PC-3 (cell line): ENCODE measurements at regions not wholly inside any gene's neighbourhood (a gene's known extent, or its start where the extent isn't known, plus 50 kb on each side); places are given as distances from the start of the nearest gene placed in this dataset.
A peak's percentile ranks its signal among the peaks of the same experiment; 100 is the strongest.

ENCODE experiments used
- ATAC-seq: fragments of 200-7000 bp; cut with Tn5 transposase; 2 replicates; pipeline ENCODE4 v1.9.1; 2020; ENCODE audit warnings: mild to moderate bottlenecking, moderate library complexity
- BruUV-seq: library from RNA; stranded (reverse); fragments of 400-500 nt; replicated peaks from 2 replicates; lab custom pipeline; 2021; lab: Mats Ljungman, UMichigan
- CTCF ChIA-PET: fragments of 300-600 bp; sonication (Branson Sonifier 250); formaldehyde crosslinking; loops from one replicate; lab custom pipeline; 2022; ENCODE audit warnings: antibody characterized with exemption; lab: Charles Lee
- POLR2A ChIA-PET: fragments of 300-600 bp; sonication (Branson Sonifier 250); formaldehyde crosslinking; loops from one replicate; lab custom pipeline; 2022; ENCODE audit warnings: antibody characterized with exemption; ENCODE audit not compliant: unreplicated experiment; lab: Charles Lee
- DNase-seq: peaks from one replicate; pipeline ENCODE4 v3.0.0-alpha.2; 2015
- H2AFZ ChIP-seq: fragments of 300-600 bp; sonication (generic); 2 replicates; pipeline ENCODE4 v1.6.0; 2016; ENCODE audit warnings: antibody characterized with exemption, low read length
- H3F3A ChIP-seq: fragments of 300-600 bp; sonication (generic); one replicate; pipeline ENCODE4 v1.6.0; 2017; ENCODE audit warnings: antibody characterized with exemption, low read length, control low read depth, mild to moderate bottlenecking; ENCODE audit not compliant: unreplicated experiment
- H3K27ac ChIP-seq: fragments of 300-600 bp; sonication (generic); 2 replicates; pipeline ENCODE4 v1.5.1; 2016; ENCODE audit warnings: mild to moderate bottlenecking, low read length
- H3K27me3 ChIP-seq: fragments of 300-600 bp; sonication (generic); 2 replicates; pipeline ENCODE4 v1.6.1; 2016; ENCODE audit warnings: low read length, mixed read lengths
- H3K36me3 ChIP-seq: fragments of 300-600 bp; sonication (generic); 2 replicates; pipeline ENCODE4 v1.6.1; 2016; ENCODE audit warnings: low read depth, mixed run types, low read length, mixed read lengths
- H3K4me1 ChIP-seq: fragments of 300-600 bp; sonication (generic); 2 replicates; pipeline ENCODE4 v1.5.1; 2016; ENCODE audit warnings: low read length; ENCODE audit not compliant: insufficient read depth
- H3K4me2 ChIP-seq: fragments of 300-600 bp; sonication (generic); 2 replicates; pipeline ENCODE4 v1.6.0; 2016; ENCODE audit warnings: low read length
- H3K4me3 ChIP-seq: fragments of 300-600 bp; sonication (generic); 2 replicates; pipeline ENCODE4 v1.5.1; 2016; ENCODE audit warnings: mild to moderate bottlenecking, low read length, mixed read lengths
- H3K79me2 ChIP-seq: fragments of 300-600 bp; sonication (generic); 2 replicates; pipeline ENCODE4 v1.6.1; 2017; ENCODE audit warnings: low read length, mixed read lengths
- H3K9ac ChIP-seq: fragments of 300-600 bp; sonication (generic); 2 replicates; pipeline ENCODE4 v1.6.0; 2016; ENCODE audit warnings: mild to moderate bottlenecking, low read length
- H3K9me2 ChIP-seq: fragments of 300-600 bp; sonication (generic); replicated peaks from 2 replicates; pipeline ENCODE4 v1.6.1; 2016; ENCODE audit warnings: mixed run types, low read length, mixed read lengths
- H3K9me3 ChIP-seq: fragments of 300-600 bp; sonication (generic); 2 replicates; pipeline ENCODE4 v1.6.1; 2016; ENCODE audit warnings: low read length, mixed read lengths
- H4K20me1 ChIP-seq: fragments of 300-600 bp; sonication (generic); 2 replicates; pipeline ENCODE4 v1.6.1; 2016; ENCODE audit warnings: low read length, mixed read lengths
- CTCF ChIP-seq: fragments of 300-600 bp; sonication (generic); conservative IDR thresholded peaks from 2 replicates; pipeline ENCODE4 v1.5.1; 2017; ENCODE audit warnings: antibody characterized with exemption, low read depth, mild to moderate bottlenecking, low read length
- EZH2 ChIP-seq: fragments of 300-600 bp; sonication (generic); IDR thresholded peaks from one replicate; pipeline ENCODE4 v1.6.1; 2017; ENCODE audit warnings: antibody characterized with exemption, mild to moderate bottlenecking, low read length; ENCODE audit not compliant: unreplicated experiment
- EZH2phosphoT487 ChIP-seq: fragments of 300-600 bp; sonication (generic); IDR thresholded peaks from 2 replicates; pipeline ENCODE4 v1.6.1; 2018; ENCODE audit warnings: mild to moderate bottlenecking, antibody characterized with exemption, low read length, borderline replicate concordance
- intact Hi-C: fragments of 100-400 bp; cut with micrococcal nuclease; formaldehyde crosslinking; loops from 2 replicates; pipeline ENCODE4 v1.9.0; 2023

- TF ChIP-seq EZH2 (no peak), CTCF (no peak), EZH2phosphoT487 (no peak)
- no peaks in the 10 kb centered on the region for H3K9me2 ChIP-seq
- H3K27me3 ChIP-seq, result no peaks in the 10 kb centered on the region
- H3K4me3 ChIP-seq, result no peak overlapping the region
- no peak overlapping the region for H3K9ac ChIP-seq
- no peak overlapping the region for H2AFZ ChIP-seq
- H3K4me2 ChIP-seq, result no peak overlapping the region
- intact Hi-C loops, result no loop called here
- no peaks in the 10 kb centered on the region for H3K36me3 ChIP-seq
- no peak overlapping the region for H3K27ac ChIP-seq
- no peak for ATAC-seq
- H3F3A ChIP-seq, result no peaks in the 10 kb centered on the region
- ChIA-PET CTCF (no interaction called here), POLR2A (no interaction called here)
- no peaks in the 10 kb centered on the region for H3K79me2 ChIP-seq
- no peak for DNase-seq
- H3K4me1 ChIP-seq, result peaks cover 14% of the 10 kb centered on the region
- no peaks in the 10 kb centered on the region for H4K20me1 ChIP-seq
- no TSS peak for BruUV-seq
- H3K9me3 ChIP-seq, result no peaks in the 10 kb centered on the region
Observed at GRCh38 chr5:17690473-17690872, 56.2 kb downstream of the TAF11L14 start.

GRCh38 chr5:17691762-17692161 is 57.5 kb downstream of the TAF11L14 start:
- ATAC-seq, result no peak
- no peak overlapping the region for H2AFZ ChIP-seq
- DNase-seq, result no peak
- no peak for TF ChIP-seq EZH2phosphoT487
- no peak for TF ChIP-seq CTCF
- TF ChIP-seq EZH2, result no peak
- CTCF ChIA-PET, result no interaction called here
- H3K9me2 ChIP-seq, result no peaks in the 10 kb centered on the region
- no peaks in the 10 kb centered on the region for H3K79me2 ChIP-seq
- H3K9me3 ChIP-seq, result no peaks in the 10 kb centered on the region
- intact Hi-C loops, result no loop called here
- POLR2A ChIA-PET, result no interaction called here
- H3K27me3 ChIP-seq, result no peaks in the 10 kb centered on the region
- H3F3A ChIP-seq, result no peaks in the 10 kb centered on the region
- no peak overlapping the region for H3K27ac ChIP-seq
- no peak overlapping the region for H3K9ac ChIP-seq
- H3K4me2 ChIP-seq, result no peak overlapping the region
- no peaks in the 10 kb centered on the region for H4K20me1 ChIP-seq
- H3K4me1 ChIP-seq, result peaks cover 16% of the 10 kb centered on the region
- H3K4me3 ChIP-seq, result no peak overlapping the region
- no peaks in the 10 kb centered on the region for H3K36me3 ChIP-seq
- no TSS peak for BruUV-seq

DNA sequence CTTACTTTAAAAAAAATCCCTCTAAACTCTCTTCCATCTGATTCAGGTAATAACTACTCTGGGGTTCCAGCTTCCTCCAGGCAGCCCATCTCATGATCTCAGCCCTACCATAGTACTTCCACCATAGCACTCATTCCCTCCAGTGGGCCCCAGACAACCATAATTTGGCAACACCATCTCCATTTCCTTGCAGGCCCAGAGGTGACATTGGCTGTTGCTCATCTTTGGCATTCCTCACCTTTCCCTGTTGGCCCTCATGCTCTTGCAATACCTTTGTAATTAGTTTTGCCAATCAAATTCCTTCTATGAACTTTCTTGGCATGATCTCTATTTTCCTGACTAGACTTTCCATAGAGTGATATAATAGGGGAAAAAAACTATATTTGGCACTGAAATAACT is 60.1 kb downstream of the TAF11L14 start:
- Histone ChIP-seq H3K4me1 (peaks cover 16% of the 10 kb centered on the region), H2AFZ (no peak overlapping the region), H3K27me3 (no peaks in the 10 kb centered on the region), H3F3A (no peaks in the 10 kb centered on the region), H3K9me2 (no peaks in the 10 kb centered on the region), H3K79me2 (no peaks in the 10 kb centered on the region), H3K9me3 (no peaks in the 10 kb centered on the region), H4K20me1 (no peaks in the 10 kb centered on the region), H3K4me3 (no peak overlapping the region), H3K9ac (no peak overlapping the region), H3K36me3 (no peaks in the 10 kb centered on the region), H3K27ac (0 out of 2 replicates have a peak overlapping the region, but pooled peaks have one; percentile 0), H3K4me2 (peak overlapping the region; percentile 20; the same call in 1 of the 2 replicates)
- no peak for ATAC-seq
- intact Hi-C loops, result no loop called here
- ChIA-PET POLR2A (no interaction called here), CTCF (no interaction called here)
- no TSS peak for BruUV-seq
- DNase-seq, result peak; percentile 19
- no peak for TF ChIP-seq EZH2
- no peak for TF ChIP-seq CTCF
- no peak for TF ChIP-seq EZH2phosphoT487
